Hematopoietic multipotent progenitor cell treated with erythropoietin and hydrocortisone succinate and interleukin-3 and kit ligand, for 8 days (in vitro differentiated cells): ENCODE measurements at regions not wholly inside any gene's neighbourhood (a gene's known extent, or its start where the extent isn't known, plus 50 kb on each side); places are given as distances from the start of the nearest gene placed in this dataset.
"Not testable (repeated sequence)": the region's sequence is repeated elsewhere in the genome, so short reads cannot be mapped to it uniquely, and the experiment has no call there.

Experiments used
- DNase-seq: peaks from one replicate; pipeline ENCODE4 v3.0.0-alpha.2; 2015

GRCh38 chr13:108074429-108074828 lies 140.9 kb downstream of the LIG4 start:
- DNase-seq, result not testable (repeated sequence)

DNA sequence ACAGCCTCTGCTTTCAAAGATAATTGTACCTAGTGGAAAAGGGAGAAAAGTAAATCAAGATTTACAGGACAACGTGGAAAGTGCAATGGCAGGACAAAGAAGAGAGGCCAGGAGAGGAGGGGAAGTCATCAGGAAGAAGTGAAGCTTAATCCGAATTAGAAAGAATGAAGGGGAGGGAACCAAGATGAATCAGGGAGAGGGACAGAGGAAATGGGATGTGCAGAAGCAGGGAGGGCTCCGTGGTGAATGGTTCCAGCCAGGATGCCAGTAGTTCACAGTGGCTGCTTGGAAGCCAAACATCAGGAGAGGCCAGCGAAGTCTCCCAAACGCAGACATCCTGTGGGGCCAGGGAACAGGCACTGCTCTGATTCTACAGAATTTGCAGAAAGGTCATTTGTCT lies 144.4 kb downstream of the LIG4 start:
- no peak for DNase-seq

DNA sequence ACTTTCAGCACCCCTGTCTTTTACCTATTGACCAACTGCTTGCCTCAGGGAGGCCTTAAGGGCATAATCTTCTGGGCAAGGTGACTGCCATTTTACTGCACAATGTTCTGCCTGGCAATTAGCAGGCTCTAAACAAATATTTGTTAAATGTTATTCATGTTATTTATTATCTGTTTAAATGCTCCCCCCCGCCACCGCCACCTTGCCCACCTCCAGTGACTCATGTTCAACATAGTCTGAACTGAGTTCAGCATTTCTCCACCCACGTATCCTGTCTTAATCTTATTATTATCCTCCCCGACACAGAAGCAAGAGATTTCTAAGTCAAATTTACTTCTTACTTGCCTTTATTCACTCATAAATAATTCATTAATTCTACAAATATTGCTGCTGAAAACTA lies 144.8 kb downstream of the LIG4 start:
- no peak for DNase-seq

DNA sequence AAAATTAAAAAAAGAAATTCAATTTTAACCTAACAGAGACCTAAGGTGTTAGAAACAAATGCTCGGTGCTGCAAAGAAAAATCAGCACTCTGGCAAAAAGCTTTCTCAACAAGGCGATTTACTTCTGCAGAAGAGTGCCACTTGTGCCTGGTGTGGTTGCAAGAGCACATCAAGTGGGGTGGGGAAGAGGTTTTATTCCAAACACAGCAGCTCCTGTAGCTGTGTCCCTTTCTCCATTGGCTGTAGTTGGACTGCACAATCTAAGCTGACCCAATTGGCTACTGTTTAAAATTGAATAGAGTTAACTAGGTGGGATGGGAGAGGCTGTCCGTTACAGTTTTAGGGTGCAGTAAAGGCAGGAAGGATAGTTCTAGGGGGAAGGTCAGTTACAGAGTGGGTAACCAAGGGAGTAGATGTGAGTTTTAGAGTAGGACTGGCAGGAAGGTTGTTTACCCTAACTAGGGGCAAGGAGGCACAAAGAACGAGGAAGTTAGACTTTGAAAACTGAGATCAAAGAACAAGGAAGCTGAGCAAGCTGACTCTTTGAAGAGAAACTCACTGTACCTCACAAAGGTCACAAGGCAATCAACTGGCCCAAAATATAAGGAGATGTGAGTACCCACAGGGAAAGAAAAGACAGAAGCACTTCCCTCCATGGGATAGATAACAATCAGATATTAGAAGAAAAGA lies 145.7 kb downstream of the LIG4 start:
- no peak for DNase-seq

- not testable (repeated sequence) for DNase-seq
These were observed 151.0 kb downstream of the LIG4 start for GRCh38 chr13:108064372-108064771.

- DNase-seq, result no peak
These were observed 155.2 kb downstream of the LIG4 start for GRCh38 chr13:108060111-108060510.

DNA sequence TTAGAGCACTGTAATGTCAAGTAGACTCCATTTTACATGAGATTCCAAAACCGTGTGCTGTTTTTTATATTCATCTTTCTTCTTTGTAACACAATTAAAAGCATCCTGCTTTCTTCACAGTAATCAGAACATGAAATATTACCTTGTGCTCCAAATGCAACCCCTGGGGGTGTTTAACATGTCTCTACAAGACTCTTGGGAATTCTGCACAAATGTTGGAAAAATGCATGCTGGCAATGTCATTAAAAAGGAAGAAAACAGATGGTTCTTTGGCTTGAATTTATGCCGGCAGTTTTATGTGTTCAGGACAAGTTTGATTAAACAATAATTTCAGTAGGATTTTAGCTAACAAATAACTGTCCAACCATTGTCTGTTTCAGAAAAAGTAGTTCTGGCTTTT lies 159.1 kb downstream of the LIG4 start:
- DNase-seq, result no peak

- no peak for DNase-seq
These were observed 166.1 kb downstream of the LIG4 start for GRCh38 chr13:108049211-108049610.

DNA sequence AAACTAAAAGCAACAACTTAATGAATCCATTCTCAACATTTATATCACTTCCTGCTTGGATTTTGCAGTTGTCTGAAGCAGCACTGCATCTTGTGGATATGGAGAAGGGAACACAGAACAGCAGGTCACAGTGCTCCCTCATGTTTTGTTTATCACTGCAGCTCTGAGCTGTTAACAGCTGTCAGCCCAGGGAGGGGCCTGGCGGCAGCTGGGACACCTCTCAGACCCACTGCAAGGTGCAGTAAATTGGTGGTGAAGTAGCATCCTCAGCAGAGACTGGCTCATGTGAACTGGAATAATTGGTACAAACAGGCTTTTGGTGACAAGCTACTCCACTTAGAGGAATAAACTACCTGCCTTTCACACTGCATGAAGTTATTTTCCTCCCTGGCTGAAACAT lies 170.4 kb downstream of the LIG4 start:
- no peak for DNase-seq

GRCh38 chr13:108042866-108043265 lies 172.5 kb downstream of the LIG4 start:
- DNase-seq, result not testable (repeated sequence)

- no peak for DNase-seq
These were observed 178.0 kb downstream of the LIG4 start for GRCh38 chr13:108037348-108037747.

DNA sequence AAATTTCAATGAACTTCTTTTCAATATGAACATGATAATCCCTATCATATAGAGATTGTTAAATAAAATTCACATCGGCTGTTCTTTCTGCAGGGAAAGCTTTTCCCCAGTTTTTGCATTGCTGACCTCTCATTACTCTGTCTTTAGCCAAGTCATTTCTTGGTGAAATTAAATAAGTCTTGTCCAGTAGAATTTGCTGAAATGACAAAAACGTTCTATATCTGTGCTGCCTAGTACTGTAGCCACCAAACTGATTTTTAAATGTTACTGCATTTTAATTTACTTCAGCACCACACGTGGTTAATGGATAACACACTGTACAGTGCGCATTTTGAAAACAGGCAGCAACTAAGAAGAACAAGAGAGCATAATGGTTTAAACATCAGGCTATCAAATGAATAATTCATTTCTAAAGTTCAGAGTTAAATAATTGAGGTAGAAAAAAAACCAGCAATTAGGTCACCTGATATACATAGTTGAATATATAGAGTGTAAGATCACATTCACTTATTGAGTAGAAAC lies 178.9 kb downstream of the LIG4 start:
- no peak for DNase-seq

DNA sequence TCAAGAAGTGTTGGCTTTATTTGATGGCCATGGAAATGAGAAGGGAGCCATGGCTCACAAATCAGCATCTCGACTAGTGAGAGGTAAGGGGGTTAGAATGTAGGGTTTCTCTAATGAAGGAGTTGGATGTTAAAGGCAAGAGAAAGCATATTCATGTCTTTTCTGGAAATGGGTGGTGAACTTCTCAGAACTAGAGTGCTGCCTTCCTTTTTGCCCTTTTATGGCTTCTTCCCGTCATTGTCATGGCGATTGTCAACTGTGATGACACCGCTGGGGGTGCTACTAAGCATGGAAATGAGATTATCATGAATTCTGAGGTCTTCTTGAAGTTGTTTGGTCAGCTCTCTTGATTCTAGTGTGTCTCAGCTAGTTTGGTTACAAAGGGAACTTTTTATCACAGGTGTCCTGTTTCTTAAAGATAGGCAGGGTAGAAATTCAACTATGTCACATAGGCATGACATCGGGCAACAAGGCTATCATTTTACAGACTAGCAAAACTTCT lies 180.4 kb downstream of the LIG4 start:
- no peak for DNase-seq

- DNase-seq, result no peak
These were observed 181.3 kb downstream of the LIG4 start for GRCh38 chr13:108033800-108034707.

DNA sequence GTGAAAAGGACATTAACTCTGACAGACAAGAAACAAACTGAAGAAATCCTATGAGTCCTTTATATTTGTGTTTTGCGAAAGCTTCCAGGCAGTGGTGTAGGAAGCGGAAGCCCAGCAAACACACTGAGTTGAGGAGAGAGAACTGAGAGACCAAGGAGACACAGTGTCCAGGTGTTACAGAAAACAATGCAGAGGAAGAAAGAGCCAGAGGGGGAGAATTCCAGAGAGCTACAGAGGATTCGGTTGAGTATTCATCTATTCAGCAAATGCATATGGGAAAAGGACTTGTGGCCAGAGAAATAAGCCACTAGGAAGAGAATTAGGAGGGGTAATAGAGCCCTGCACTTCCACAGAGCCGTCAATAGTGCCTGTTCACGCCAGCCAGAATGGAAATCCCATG lies 183.5 kb downstream of the LIG4 start:
- no peak for DNase-seq

- DNase-seq, result no peak
These were observed 184.6 kb downstream of the LIG4 start for GRCh38 chr13:108030769-108031168.

DNA sequence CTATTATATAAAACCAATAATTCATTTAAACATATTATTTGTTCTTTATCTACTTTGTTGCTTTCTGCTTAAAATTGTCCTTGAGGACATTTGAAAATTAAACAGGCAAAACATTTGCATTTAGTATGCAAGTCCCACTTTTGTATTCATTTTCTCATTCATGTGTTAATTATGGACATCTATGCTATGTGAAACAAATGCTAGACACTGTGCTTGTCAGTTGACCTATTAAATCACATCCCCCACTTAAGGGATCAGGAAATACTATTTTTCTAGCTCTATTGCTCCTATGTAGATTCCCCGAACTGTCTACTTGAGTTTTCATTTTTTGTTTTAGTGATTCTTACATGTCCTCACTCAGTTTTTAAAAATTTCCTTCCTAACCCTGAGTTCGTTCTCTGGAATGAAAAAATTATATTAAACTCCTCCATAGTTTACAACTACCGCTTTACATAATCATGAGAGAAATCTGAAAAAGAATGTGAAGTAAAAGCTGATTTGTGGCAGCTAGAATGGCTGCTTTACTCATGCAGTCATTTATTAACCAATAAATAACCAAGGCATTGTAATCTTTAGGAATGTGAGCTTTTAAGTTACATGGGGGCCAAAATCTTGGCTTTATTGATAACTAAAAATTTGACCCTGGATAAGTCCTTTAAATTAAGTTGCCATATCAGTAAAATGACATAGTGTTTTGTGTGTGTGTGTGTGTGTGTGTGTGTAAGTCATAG lies 188.5 kb downstream of the LIG4 start:
- DNase-seq, result no peak

DNA sequence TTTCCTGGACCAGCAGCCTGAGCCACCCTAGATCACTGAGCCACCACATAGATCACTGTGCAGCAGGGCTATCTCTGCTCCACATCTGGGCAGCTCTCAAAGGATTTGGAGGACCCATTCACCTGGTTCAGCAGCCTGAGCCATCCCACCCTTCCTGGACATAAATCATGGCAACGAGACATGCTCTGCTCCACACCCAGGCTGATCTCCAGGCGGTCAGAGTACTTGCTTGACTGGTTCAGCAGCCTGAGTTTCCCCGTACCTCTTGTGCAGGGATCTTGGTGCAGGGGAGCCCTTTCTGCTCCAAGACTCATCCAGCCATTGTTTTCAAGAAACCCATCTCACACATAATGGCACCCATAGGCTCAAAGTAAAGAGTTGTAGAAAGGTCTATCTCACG lies 195.3 kb downstream of the LIG4 start:
- no peak for DNase-seq

DNA sequence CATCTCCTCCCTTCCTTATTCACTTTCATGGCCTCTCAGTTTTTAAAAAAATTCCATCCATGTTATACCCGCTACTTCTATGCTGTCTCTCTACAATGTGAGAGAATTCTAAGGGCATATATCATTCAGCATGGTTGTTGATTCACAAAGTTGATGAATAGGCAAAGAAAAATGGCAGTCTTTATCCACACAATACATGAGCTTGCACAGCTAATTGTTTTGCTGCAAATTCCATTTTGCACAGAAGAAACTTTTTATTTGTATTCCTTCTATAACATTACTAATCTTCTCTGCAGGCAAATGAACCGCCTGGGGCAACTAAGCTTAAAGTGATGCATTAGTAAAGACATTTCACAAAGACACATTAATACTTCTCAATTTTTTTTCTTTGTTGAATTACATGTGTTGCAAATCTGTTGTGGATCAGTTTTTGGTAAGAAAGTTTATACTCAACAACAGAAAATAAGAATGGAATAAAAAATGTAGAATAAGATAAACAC lies 196.9 kb downstream of the LIG4 start:
- no peak for DNase-seq

GRCh38 chr13:108006619-108007018 lies 208.7 kb downstream of the LIG4 start:
- DNase-seq, result no peak

DNA sequence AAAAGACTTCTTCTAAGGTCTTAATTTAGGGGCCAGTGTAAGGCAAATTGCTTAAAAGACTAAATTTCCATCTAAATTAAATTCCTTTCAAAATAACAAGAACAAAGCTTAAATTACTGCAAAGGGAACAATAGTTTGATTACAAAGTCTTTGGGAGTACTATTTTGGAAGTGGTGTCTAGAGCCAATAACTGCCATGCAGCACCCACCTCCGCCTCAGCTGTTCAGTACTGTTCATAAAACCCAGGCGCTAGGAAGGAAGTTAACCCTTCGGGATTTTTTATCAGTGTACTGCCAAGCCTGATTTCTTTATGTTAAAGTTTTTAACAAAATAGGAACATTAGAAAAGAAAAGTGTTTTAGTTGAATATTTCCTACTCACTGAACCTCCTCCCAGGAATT lies 210.1 kb downstream of the LIG4 start:
- no peak for DNase-seq

DNA sequence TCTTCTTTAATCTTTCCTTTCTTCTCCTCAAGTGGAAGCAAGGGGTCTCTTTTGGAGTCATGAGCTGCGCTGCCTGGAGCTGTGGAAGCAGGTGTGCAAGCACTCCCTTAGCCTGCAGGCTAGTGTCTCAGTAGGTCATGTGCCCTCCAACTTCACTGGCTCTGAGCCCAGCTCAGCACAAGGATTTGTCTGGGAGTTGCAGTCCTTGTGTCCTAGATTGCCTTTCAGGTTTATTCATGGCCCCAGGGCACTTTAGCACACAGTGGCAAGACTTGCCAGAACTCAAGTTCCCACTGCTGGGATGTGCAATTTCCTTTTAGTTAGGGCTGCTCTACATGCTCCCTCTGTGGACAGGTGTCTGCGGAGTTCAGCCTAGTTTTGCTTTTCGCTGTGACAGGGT lies 211.7 kb downstream of the LIG4 start:
- DNase-seq, result no peak

- DNase-seq, result no peak
These were observed 214.3 kb downstream of the LIG4 start for GRCh38 chr13:108000998-108001397.
